ENCODE measurements at regions not wholly inside any gene's neighbourhood (a gene's known extent, or its start where the extent isn't known, plus 50 kb on each side); places are given as distances from the start of the nearest gene placed in this dataset.

DNA sequence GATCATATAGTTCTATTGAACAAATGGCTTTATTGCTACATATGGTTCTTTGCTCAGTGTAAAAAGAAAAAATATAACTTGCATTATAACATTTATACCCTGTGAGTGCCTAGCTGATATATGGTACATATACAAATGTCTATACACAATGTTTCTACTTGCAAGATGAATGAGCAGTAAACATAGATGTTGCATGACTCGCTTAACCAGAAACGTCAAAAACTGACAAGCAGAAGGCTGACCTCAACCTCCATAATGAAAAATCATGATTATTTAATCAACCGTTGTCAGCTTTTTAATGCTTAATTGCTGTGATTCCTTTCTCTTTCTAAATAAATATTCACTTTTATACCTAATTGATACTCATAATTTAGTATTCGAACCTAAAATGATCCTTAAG lies 183.3 kb downstream of the PTN start:
- TF ChIP-seq, protein P1, sequence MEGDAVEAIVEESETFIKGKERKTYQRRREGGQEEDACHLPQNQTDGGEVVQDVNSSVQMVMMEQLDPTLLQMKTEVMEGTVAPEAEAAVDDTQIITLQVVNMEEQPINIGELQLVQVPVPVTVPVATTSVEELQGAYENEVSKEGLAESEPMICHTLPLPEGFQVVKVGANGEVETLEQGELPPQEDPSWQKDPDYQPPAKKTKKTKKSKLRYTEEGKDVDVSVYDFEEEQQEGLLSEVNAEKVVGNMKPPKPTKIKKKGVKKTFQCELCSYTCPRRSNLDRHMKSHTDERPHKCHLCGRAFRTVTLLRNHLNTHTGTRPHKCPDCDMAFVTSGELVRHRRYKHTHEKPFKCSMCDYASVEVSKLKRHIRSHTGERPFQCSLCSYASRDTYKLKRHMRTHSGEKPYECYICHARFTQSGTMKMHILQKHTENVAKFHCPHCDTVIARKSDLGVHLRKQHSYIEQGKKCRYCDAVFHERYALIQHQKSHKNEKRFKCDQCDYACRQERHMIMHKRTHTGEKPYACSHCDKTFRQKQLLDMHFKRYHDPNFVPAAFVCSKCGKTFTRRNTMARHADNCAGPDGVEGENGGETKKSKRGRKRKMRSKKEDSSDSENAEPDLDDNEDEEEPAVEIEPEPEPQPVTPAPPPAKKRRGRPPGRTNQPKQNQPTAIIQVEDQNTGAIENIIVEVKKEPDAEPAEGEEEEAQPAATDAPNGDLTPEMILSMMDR (conservative IDR thresholded peaks at IDR 0.05), result no peak
- no peak for TF ChIP-seq EZH2 (IDR thresholded peaks at IDR 0.05; ENCODE audit: low read depth)
